ENCODE measurements at regions not wholly inside any gene's neighbourhood (a gene's known extent, or its start where the extent isn't known, plus 50 kb on each side); places are given as distances from the start of the nearest gene placed in this dataset.
"Not testable (repeated sequence)": the region's sequence is repeated elsewhere in the genome, so short reads cannot be mapped to it uniquely, and the experiment has no call there.

DNA sequence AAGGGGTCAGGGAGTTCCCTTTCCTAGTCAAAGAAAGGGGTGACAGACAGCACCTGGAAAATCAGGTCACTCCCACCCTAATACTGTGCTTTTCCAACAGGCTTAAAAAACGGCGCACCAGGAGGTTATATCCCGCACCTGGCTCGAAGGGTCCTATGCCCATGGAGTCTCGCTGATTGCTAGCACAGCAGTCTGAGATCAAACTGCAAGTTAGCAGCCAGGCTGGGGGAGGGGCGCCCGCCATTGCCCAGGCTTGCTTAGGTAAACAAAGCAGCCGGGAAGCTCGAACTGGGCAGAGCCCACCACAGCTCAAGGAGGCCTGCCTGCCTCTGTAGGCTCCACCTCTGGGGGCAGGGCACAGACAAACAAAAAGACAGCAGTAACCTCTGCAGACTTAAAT is 184.5 kb upstream of the ARPP21 start:
- not testable (repeated sequence) for TF ChIP-seq CTCF (IDR thresholded peaks at IDR 0.05; ENCODE audit: low read depth, low read length); EZH2phosphoT487 (IDR thresholded peaks at IDR 0.05; ENCODE audit: low read depth)
